Fibroblast of lung (primary cell): ENCODE measurements at regions not wholly inside any gene's neighbourhood (a gene's known extent, or its start where the extent isn't known, plus 50 kb on each side); places are given as distances from the start of the nearest gene placed in this dataset.

Experiments
- DNase-seq, 2 donors: peaks; one replicate each; pipeline versions ENCODE4 v3.0.0 to v3.0.0-alpha.2; 2010; ENCODE audit warnings: low read depth in 2 of 2
- H2AFZ ChIP-seq: 2 replicates; pipeline ENCODE4 v1.5.1; 2012; ENCODE audit warnings: low read length, control low read depth, inconsistent platforms
- H3K27ac ChIP-seq: 2 replicates; pipeline ENCODE4 v1.5.1; 2011; ENCODE audit warnings: low read length, control low read depth; ENCODE audit not compliant: insufficient read depth
- H3K27me3 ChIP-seq: 2 replicates; pipeline ENCODE4 v1.5.1; 2011; ENCODE audit warnings: mild to moderate bottlenecking, low read length; ENCODE audit not compliant: control insufficient read depth, insufficient read depth
- H3K36me3 ChIP-seq: 2 replicates; pipeline ENCODE4 v1.5.1; 2011; ENCODE audit warnings: low read length; ENCODE audit not compliant: control insufficient read depth, insufficient read depth
- H3K4me1 ChIP-seq: 2 replicates; pipeline ENCODE4 v1.5.1; 2011; ENCODE audit warnings: low read length; ENCODE audit not compliant: control insufficient read depth, insufficient read depth; ENCODE audit errors: extremely low read depth
- H3K4me2 ChIP-seq: 2 replicates; pipeline ENCODE4 v1.5.1; 2011; ENCODE audit warnings: low read length, control low read depth; ENCODE audit not compliant: insufficient read depth; ENCODE audit errors: extremely low read depth
- H3K4me3 ChIP-seq, 4 experiments: fragments of 200-600 bp in 1 of 4; sonication (generic) in 1 of 4; replicated peaks in 1 of 4; 2 replicates each; pipeline ENCODE4 v1.5.1; 2011 to 2016; ENCODE audit warnings: low read length in 4 of 4, low read depth in 3 of 4, mild to moderate bottlenecking in 3 of 4, control low read depth in 2 of 4, inconsistent platforms in 1 of 4, mixed read lengths in 1 of 4; ENCODE audit not compliant: insufficient read depth in 1 of 4; ENCODE audit errors: control extremely low read depth in 1 of 4
- H3K79me2 ChIP-seq: 2 replicates; pipeline ENCODE4 v1.5.1; 2012; ENCODE audit warnings: mild to moderate bottlenecking, low read length, inconsistent platforms; ENCODE audit not compliant: control insufficient read depth, insufficient read depth
- H3K9ac ChIP-seq: 2 replicates; pipeline ENCODE4 v1.5.1; 2011; ENCODE audit warnings: mild to moderate bottlenecking, low read length, control low read depth; ENCODE audit not compliant: insufficient read depth
- H3K9me3 ChIP-seq: 2 replicates; pipeline ENCODE4 v1.5.1; 2012; ENCODE audit warnings: low read depth, low read length; ENCODE audit not compliant: control insufficient read depth, insufficient read depth
- H4K20me1 ChIP-seq: 2 replicates; pipeline ENCODE4 v1.5.1; 2011; ENCODE audit warnings: low read length; ENCODE audit not compliant: control insufficient read depth, insufficient read depth; ENCODE audit errors: extremely low read depth
- CTCF ChIP-seq, 2 donors: IDR thresholded peaks in 1 of 2; conservative IDR thresholded peaks in 1 of 2; 1 replicate in 1 of 2; 2 replicates in 1 of 2; pipeline ENCODE4 v1.5.1; 2011 to 2012; ENCODE audit warnings: low read length in 2 of 2, control low read depth in 1 of 2, inconsistent platforms in 1 of 2, low read depth in 1 of 2, mild to moderate bottlenecking in 1 of 2
- EZH2 ChIP-seq: IDR thresholded peaks from 2 replicates; pipeline ENCODE4 v1.5.1; 2012; ENCODE audit warnings: low read length, control low read depth, mild to moderate bottlenecking; ENCODE audit errors: missing control alignments

DNA sequence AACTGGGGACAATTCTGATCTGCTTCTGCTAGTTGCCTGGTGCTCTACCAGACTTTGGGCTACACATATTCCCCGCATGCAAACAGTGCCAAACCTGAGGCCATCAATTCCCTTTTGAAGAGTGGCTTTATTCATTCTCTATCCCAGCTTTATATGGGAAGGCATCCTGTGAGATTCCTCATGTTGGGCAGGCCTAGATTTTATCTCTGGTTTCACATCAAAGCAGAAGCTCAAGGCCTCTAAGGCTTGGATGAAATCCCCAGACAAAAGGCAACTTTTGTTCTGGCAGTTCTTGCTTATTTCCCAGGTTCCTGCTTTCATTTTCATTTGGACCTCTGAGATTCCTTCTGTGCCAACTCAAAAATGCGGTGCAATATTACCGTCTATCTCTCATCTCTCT, 648.8 kb downstream of the QKI start:
- H2AFZ ChIP-seq: no peak overlapping the region
- no peaks in the 10 kb centered on the region for H4K20me1 ChIP-seq
- no peaks in the 10 kb centered on the region for H3K4me1 ChIP-seq
- no peak overlapping the region for H3K4me3 ChIP-seq
- DNase-seq: no peak
- no peak overlapping the region for H3K9ac ChIP-seq
- no peak overlapping the region for H3K4me2 ChIP-seq
- no peaks in the 10 kb centered on the region for H3K79me2 ChIP-seq
- TF ChIP-seq CTCF (conservative IDR thresholded peaks at IDR 0.05 in 1 of 2, IDR thresholded peaks at IDR 0.05 in 1 of 2; ENCODE audit: low read depth in 1 of 2, low read length in 2 of 2): no peak
- TF ChIP-seq EZH2: no peak
- H3K36me3 ChIP-seq: no peaks in the 10 kb centered on the region
- no peaks in the 10 kb centered on the region for H3K27me3 ChIP-seq
- H3K27ac ChIP-seq: no peak overlapping the region
- H3K9me3 ChIP-seq: no peaks in the 10 kb centered on the region

DNA sequence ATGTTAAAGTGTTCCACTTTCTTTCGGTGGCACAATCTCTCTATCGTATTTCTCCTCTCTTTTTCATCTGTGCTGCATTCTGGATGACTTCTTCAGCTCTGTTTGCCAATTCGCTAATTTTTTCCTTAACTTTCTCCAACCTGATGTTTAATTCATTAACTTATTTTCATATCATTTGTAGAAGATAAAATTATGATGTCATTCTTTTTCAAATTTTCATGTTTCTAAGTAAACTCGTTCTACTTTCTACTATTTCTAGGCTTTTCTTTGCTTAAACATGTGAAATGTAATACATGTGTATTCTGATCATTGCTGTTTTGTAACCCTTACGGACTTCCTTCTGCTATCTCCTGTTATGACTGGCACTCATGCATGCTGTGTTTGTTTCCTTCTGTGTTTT, 648.4 kb downstream of the QKI start:
- Histone ChIP-seq H3K9me3 (no peaks in the 10 kb centered on the region), H3K4me2 (no peak overlapping the region), H2AFZ (no peak overlapping the region), H3K36me3 (no peaks in the 10 kb centered on the region), H3K27me3 (no peaks in the 10 kb centered on the region), H4K20me1 (no peaks in the 10 kb centered on the region), H3K79me2 (no peaks in the 10 kb centered on the region), H3K27ac (no peak overlapping the region), H3K4me3 (no peak overlapping the region), H3K4me1 (no peaks in the 10 kb centered on the region), H3K9ac (no peak overlapping the region)
- no peak for DNase-seq
- TF ChIP-seq CTCF (conservative IDR thresholded peaks at IDR 0.05 in 1 of 2, IDR thresholded peaks at IDR 0.05 in 1 of 2; ENCODE audit: low read depth in 1 of 2, low read length in 2 of 2) (no peak), EZH2 (no peak)

GRCh38 chr6:164057876-164058275, 643.4 kb downstream of the QKI start:
- no peaks in the 10 kb centered on the region for H3K36me3 ChIP-seq
- H3K79me2 ChIP-seq: no peaks in the 10 kb centered on the region
- no peak overlapping the region for H3K27ac ChIP-seq
- no peak overlapping the region for H3K4me2 ChIP-seq
- no peak overlapping the region for H3K4me3 ChIP-seq
- TF ChIP-seq EZH2 (no peak), CTCF (conservative IDR thresholded peaks at IDR 0.05 in 1 of 2, IDR thresholded peaks at IDR 0.05 in 1 of 2; ENCODE audit: low read depth in 1 of 2, low read length in 2 of 2) (no peak)
- H3K9me3 ChIP-seq: no peaks in the 10 kb centered on the region
- H4K20me1 ChIP-seq: no peaks in the 10 kb centered on the region
- H3K27me3 ChIP-seq: no peaks in the 10 kb centered on the region
- no peak overlapping the region for H3K9ac ChIP-seq
- H2AFZ ChIP-seq: no peak overlapping the region
- DNase-seq: no peak
- H3K4me1 ChIP-seq: no peaks in the 10 kb centered on the region
